NOMO-1 treated with dmso at 0.1 percent for 144 hours (cell line): ENCODE measurements at regions not wholly inside any gene's neighbourhood (a gene's known extent, or its start where the extent isn't known, plus 50 kb on each side); places are given as distances from the start of the nearest gene placed in this dataset.
"Not testable (repeated sequence)": the region's sequence is repeated elsewhere in the genome, so short reads cannot be mapped to it uniquely, and the experiment has no call there.

ENCODE experiments used
- DNase-seq: peaks from one replicate; lab custom pipeline; 2025; ENCODE audit not compliant: unreplicated experiment; lab: John Stamatoyannopoulos, UW

DNA sequence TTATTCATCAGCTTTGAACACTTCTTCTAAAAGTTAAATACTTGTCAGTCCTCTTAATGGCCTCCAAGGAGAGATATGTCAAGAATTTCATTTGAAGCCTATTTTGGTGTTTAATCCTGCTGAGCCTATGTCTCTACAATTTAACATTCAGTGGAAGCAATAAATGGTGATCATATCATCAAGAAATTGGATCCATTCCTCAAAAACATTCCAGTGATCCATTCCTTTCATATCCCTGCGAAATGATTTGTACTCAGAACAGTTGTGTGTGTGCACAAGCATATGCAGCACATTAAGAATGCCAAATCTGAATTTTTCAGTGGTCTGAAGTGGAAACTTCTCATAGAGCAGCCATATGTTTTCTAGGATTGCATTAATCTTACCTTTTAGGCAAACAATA, 373.7 kb upstream of the SYT1 start:
- DNase-seq = no peak

DNA sequence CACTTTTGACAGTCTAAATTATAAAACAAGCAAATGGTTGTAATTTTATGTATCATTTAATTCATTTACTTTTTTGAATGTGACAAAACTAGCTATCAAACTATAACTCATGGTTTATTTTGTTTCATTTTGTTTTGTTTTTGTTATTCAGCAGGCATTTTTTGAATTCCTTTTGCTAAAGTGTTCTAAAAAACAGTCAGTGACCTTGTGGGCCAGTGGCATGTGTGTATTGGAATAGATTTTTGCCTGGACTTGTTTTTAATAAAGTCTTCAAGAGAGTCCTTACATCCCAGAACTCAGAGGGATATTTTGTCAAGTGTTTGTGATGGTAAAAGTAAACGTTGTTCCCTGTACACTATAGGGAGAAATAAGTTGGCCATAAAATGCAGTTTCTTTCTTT, 369.7 kb upstream of the SYT1 start:
- DNase-seq = no peak

DNA sequence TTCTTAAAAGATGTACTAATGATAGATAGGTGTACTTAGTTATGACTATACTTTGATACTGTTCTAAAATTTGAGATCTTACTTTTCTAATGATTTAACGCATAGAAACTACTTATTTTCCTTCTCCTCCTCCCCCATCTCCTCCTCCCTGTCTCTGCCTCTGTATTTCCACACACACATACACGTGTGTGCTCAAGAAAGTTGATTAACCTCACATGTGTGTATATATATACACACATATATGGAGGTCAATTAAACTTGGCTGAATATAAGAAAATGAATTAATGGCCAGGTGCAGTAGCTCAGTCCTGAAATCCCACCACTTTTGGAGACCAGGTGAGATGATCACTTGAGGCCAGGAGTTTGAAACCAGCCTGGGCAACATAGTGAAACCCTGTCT, 362.7 kb upstream of the SYT1 start:
- DNase-seq = no peak

DNA sequence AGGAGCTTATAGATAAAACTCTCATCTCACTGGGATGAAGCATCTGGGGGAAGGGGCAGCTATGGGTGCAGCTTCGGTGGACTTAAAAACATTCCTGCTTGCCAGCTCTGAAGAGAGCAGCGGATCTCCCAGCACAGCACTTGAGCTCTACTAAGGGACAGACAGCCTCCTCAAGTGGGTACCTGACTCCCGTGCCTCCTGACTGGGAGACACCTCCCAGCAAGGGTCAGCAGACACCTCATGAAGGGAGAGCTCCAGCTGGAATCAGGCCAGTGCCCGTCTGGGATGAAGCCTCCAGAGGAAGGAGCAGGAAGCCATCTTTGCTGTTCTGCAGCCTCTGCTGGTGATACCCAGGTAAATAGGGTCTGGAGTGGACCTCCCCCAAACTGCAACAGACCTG, 345.2 kb upstream of the SYT1 start:
- DNase-seq = no peak

DNA sequence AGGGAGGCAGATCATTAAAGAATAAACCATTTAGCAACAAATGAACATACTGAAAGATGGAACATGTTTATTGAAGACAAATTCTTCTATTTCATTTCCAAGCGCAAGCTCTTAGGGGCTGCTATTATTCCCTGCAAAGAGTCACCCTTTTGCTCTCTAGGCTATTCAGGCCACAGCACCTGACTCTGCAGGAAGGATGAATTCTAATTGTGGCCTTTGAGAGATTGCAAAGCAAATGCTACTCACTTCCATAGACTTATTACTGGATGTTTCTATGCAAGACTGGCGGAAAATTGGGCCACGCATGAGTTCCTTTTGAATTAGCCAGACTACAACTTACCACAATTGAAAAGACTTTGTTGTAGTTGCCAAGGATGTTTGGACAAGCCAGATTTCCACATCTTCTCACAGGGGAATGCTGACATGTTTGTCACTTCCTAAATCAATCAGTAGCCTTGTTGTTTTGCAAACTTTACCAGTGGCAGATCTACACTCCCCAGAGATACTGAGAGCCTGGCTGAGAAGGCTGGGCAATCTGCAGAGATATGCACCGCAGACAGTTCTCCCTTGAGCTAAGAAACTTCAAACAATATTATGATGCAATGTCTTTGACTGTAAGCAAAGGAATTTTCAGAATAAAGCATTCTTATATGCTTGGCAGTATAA, 334.3 kb upstream of the SYT1 start:
- DNase-seq = no peak

DNA sequence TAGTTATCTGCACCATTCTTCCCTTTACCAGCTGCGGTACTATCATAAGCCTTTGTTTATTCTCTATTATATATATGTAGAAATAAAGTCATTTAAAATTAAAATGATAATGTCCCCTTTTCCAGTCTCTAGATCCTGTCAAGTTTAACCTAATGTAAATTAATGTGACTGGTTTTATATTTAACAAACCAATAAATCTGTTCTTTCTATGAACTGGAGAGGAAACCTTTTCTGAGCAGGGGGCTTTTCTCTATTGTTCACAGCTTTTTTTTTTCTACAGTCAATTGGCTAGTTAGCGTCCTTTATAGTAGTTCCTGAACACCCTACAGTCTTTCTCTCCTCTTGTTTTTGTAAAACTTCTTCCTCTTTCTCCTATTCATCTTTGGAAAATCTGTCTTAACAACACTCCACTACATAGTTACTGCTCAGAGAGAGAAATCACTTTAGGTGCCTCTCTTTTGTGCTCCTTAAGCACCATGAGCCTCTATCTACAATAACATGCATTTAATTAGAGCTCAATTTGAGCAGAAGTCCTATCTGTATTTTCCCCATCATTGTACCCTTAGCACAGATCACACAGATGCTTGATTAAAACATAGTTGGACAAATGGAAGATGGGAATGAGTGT, 332.6 kb upstream of the SYT1 start:
- DNase-seq = no peak

DNA sequence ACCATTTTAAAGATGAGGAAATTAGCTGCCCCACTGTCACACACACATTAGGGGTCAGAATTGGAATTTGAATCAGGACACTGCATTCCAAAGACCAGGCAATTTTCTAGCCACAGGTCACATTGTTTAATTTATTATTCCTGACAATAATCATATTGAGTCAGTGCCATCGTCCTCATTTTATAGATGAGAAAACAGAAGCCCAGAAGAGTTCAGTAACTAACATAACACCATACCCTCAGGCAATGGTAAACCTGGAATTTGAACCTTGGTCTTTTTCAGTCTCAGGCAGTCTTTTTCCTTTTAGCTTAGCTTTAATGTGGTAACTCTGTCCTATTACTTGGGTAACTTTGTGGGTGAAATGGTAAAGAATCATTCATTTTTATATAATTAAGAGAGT, 330.3 kb upstream of the SYT1 start:
- no peak for DNase-seq

DNA sequence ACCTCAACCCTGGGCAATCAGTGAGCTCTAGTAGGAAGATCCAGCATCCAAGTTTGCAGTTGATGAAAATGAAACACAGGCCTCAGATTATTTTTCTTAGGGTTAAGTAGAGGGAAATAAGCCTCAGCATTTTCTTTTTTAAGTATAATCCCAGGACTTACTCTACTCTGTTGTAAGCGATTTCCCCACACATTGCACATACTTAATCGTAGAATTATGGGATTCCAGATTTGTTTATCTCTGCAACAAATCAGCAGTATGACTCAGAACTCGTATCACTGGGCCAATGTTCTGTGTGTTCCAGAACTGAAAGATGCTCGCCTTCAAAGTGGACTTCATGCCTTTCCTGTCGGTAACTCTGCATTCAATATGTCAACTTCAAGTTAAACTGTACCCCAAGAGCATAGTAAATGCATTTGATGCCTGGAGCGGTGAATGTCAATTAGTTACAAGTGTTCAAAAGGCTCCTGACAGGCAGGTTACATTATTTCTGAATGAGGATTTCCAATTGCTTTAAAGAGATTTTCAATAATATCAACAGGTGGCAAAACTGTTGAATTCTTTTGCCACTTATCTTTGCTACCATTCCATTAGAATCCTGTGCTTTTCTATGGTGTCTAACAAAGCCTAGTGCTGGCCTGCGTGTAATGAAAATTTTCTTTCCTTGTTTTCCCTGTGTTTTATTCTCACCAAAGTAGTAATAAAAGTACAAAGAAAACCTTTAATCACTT, 323.8 kb upstream of the SYT1 start:
- DNase-seq = no peak

DNA sequence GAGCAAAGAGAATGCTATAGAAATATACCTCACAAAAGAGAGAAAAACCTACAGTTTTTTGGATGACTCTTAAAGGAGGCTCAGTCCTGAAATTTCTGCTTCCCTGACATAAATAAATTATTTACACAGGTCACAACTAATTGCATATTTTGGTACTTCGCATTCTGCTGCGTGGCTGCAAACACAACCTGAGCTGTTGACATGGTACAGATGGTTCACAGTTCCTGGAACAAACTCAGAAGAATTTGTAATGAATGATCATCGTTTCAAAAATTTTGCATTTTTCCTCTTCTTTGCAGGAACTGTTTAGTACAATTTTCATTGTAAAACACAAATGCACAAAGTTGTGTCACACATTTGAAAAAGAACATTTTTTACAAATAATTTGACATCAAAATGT, 313.7 kb upstream of the SYT1 start:
- DNase-seq = no peak

DNA sequence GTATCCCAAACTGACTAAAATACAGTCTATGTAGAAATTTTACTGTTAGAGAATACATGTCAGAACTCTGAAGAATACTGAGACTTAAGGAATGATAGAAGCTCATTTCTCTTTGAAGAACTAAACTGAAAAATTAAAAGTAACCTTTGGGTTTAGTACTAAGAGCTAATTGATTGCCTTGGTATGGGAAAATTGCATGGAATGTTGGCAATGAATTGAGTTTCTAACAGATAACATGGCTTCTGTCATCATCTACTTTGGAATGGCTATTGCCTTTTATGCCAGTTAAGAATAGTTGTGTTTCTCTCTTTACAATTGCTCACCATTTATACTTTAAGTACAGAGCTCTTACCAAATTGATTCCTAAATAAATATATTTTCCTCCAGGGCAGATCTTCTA, 308.8 kb upstream of the SYT1 start:
- DNase-seq = no peak

DNA sequence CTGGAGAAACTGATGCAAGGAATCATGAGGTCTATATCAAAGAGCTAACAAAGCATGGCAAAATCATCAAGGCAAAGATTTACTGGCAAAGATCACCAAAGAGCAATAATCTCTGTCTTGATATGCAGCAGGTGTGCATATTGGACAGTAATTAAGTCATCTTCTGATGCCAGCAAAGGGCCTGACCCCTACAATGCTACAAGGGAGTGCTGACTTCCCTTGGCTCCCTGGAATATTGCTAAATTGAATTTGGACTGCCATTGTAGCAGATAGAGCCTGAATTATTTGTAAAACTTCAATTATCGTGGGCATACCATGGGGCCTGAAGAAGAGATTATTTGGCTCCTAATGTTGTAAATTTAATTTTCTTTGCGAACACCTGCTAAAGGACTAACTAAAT, 307.9 kb upstream of the SYT1 start:
- no peak for DNase-seq

DNA sequence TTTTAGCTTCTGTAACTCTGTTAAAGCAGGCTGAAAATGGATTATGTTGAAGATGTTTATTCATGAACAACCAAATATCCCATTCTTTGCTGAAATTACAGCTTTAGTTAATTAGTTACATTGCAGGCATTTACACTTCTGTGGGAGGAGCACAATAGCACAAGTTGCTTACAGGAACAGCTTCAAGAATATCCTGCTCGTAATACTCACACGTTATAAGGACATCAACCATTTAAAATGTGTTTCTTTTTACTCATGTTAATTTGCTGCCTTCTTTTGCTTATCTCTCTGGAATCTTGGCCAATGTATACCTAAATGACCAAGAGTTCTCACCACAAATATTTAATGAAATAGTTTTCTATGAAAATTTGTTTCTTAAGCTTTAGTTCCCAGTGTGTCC, 305.2 kb upstream of the SYT1 start:
- no peak for DNase-seq

DNA sequence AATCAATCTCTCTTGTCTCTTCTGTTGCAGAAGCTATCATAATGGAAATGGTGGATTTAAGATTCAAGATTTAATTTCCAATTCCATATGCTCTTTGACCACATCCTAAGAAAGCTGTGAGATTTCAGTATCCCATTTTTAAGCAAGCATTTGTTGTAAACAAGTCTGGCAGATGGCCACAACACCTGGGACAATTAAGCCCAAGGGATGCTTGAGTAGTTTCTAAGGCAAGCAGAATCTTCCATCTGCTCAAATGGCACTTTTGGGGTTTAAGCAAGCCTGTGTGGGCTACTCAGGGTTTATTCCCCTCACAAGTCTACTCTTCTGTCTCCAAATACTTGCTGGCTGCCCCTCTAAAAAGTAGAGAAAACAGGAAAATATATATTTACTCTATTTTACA, 304.7 kb upstream of the SYT1 start:
- DNase-seq = no peak

DNA sequence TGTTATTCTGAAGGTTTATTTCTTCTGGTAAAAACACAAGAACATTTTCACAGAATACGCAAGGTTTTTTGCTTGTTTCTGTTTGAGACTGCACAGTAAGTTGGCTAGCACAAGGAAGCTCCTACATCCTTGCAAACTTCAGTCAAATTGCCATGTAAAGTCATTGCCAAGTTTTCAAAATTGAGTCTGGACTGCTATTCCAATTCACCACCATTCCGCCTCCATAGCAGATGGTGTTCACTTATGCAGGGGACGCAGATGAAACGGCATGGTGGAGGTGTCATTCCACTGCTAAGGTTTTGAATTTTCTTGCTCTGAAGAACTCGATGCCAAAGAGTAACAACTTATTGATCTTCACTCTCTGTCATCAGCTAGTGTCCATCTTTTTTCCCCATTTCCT, 303.9 kb upstream of the SYT1 start:
- no peak for DNase-seq

DNA sequence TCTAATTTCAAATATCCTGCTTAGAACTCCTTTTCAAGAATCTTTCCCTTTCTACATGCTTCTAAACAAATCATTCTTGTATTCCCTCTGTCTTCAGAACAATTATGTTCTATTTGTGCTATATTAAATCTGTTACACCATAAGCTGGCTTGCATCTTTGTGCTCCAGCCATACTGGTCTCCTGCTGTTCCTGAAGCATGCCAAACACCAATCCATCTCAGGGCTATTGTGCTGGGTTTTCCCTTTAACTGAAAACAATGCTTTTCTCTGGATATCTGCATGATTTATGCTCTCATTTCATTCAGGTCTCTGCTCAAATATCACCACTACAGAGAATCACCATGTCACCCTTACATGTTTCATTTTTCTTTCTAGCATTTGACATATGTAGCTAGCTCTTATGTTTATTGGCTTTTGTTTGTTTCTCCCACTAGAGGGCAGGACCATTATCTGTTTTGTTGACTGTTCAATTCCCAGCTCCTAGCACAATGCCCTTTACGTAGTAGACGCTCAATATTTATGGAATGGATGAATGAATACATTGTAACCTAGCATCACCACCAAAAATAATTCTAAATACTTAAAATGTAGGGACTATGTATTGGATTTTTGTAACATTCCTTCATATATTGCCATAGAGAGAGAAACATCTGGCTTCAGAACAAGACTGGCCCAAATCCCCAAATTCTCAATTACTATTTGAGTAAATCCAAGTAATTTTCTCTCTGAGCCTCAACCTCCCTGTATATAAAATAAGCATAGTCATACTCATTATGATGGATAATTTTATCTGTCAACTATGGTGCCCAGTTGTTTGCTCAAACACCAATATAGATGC, 302.0 kb upstream of the SYT1 start:
- no peak for DNase-seq

DNA sequence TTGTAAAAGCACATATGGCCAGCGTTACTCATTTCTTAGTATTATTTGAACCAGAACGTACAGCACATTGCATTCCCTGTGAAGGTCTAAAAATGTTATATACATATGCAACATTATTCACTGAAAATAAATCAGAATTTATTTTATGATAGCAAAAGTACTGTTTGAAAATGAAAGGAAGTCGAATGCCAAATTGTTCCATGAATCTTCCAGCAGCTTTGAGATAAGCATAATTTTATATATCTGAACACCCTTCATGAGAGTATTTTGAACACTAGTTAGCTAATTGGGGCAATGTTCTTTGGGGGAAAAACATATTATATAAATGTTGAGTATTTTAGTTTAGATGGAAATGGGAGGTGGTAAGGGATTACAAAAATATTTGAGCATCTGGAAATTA, 300.7 kb upstream of the SYT1 start:
- DNase-seq = no peak

DNA sequence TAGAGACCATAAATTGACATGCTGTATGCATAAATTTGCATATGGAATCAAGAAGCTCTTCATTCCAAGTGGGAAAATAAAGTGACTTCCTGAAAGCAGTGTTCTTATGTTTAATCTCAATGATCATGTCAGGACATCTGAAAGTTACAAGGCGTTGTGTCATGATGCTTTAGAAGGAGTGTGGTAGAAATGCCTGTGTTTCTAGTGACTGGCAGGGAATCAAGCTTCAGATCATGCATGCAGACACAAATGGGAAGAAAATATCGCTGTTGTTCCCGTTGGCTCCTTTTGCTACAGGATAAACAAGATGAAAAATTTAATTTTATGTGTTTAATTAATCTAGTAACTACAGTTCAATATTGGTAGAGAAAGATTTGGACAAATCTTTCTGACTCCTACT, 298.1 kb upstream of the SYT1 start:
- no peak for DNase-seq

DNA sequence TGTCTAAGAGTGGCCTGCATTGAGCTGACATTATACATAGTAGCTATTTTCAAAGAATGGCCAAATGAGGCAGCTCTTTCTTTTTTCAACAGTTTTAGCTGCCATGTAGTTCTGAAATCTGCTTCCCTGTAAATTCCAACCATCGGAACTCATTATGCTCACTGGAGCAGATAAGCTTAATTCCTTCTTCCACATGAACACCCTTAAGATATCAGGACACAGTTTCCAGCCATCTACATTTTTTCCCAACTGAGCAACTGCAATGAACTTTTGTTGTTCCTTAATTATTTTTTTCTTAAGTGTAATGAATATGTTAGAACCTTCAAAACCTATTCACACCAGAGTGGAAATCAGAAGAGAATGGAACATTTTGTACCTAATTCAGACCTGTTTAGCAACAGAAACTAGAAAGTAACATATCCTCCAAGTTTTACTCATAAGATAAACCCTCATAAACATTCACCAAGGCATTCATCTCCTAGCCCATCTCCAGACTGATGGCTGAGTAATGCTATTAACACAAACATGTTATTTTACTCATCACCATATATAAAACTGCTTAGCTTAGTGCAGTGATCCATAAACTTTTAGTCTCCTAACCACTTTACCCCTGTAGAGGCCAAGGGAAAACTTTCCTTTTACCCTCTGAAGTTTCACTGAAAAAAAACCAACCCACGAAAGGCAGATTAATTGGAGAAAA, 296.1 kb upstream of the SYT1 start:
- no peak for DNase-seq

DNA sequence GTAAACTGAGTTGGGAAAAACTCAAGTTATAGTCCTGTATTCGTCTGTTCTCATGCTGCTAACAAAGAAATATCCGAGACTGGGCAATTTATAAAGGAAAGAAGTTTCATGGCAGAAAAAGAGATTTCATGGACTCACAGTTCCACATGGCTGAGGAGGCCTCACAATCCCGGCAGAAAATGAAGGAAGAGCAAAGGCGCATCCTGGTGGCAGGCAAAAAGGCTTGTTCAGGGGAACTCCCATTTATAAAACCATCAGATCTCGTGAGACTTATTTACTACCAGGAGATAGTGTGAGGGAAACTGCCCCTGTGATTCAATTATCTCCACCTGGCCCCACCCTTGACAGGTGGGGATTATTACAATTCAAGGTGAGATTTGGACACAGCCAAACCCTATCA, 292.6 kb upstream of the SYT1 start:
- no peak for DNase-seq

DNA sequence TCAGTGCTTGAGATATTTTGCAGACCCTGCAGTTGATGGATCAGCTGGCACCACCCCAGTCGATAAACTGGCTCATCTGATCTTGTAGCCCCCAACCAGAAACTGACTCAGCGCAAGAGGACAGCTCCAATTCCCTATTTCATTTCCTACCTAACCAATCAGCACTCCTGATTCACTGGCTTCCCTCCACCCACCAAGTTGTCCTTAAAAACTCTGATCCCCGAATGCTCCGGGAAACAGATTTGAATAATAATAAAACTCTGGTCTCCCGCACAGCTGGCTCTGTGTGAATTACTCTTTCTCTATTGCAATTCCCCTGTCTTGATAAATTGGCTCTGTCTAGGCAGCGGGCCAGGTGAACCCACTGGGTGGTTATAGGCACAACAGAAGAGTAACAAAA, 289.4 kb upstream of the SYT1 start:
- DNase-seq = not testable (repeated sequence)

DNA sequence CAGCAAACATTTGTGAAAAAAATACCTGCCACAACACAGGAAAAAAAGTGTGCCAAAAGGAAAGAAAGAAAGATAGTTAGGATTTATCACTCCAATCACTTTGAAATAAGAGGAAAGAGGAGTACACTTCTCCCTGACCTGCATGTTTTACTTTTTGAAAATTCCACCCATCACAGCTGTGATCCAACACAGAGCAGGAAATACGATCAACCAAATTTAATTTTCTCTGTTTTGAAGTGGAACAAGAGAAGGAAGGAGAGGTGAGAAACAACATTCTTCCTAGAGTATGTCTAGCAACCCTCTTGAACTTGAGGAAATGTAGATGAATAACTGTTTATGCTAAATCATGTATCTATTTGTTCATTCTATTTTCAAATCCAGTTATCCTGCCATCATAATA, 284.7 kb upstream of the SYT1 start:
- DNase-seq = no peak
